NCI-H345 (cell line): ENCODE measurements at regions not wholly inside any gene's neighbourhood (a gene's known extent, or its start where the extent isn't known, plus 50 kb on each side); places are given as distances from the start of the nearest gene placed in this dataset.

Experiments used
- DNase-seq: peaks from one replicate; lab custom pipeline; 2025; lab: John Stamatoyannopoulos, UW

GRCh38 chr4:117801756-117802155 is 232.5 kb upstream of the NDST3 start:
- no peak for DNase-seq

- DNase-seq: no peak
Observed at GRCh38 chr4:117811731-117812130, 222.6 kb upstream of the NDST3 start.

- no peak for DNase-seq
Observed at GRCh38 chr4:117814277-117815246, 219.7 kb upstream of the NDST3 start.

GRCh38 chr4:117817301-117817700 is 217.0 kb upstream of the NDST3 start:
- DNase-seq: no peak

- DNase-seq: no peak
Observed at GRCh38 chr4:117821834-117822233, 212.5 kb upstream of the NDST3 start.

- no peak for DNase-seq
Observed at GRCh38 chr4:117823388-117823787, 210.9 kb upstream of the NDST3 start.

GRCh38 chr4:117825600-117825999 is 208.7 kb upstream of the NDST3 start:
- DNase-seq: no peak

- DNase-seq: no peak
Observed at GRCh38 chr4:117831060-117831683, 203.1 kb upstream of the NDST3 start.

- DNase-seq: no peak
Observed at GRCh38 chr4:117835566-117835965, 198.7 kb upstream of the NDST3 start.

- no peak for DNase-seq
Observed at GRCh38 chr4:117844594-117844993, 189.7 kb upstream of the NDST3 start.

GRCh38 chr4:117845270-117845669 is 189.0 kb upstream of the NDST3 start:
- DNase-seq: no peak

GRCh38 chr4:117847849-117848248 is 186.4 kb upstream of the NDST3 start:
- DNase-seq: no peak

GRCh38 chr4:117868201-117868600 is 166.1 kb upstream of the NDST3 start:
- DNase-seq: no peak

- DNase-seq: no peak
Observed at GRCh38 chr4:117873779-117874178, 160.5 kb upstream of the NDST3 start.

- DNase-seq: no peak
Observed at GRCh38 chr4:117874216-117874615, 160.1 kb upstream of the NDST3 start.

GRCh38 chr4:117889978-117890377 is 144.3 kb upstream of the NDST3 start:
- no peak for DNase-seq

- no peak for DNase-seq
Observed at GRCh38 chr4:117893207-117893606, 141.1 kb upstream of the NDST3 start.

- no peak for DNase-seq
Observed at GRCh38 chr4:117898496-117898895, 135.8 kb upstream of the NDST3 start.

- DNase-seq: no peak
Observed at GRCh38 chr4:117900832-117901231, 133.5 kb upstream of the NDST3 start.

- DNase-seq: no peak
Observed at GRCh38 chr4:117907646-117908045, 126.6 kb upstream of the NDST3 start.

- peak; percentile 56 for DNase-seq
Observed at GRCh38 chr4:117908306-117909207, 125.7 kb upstream of the NDST3 start.

GRCh38 chr4:117916728-117917127 is 117.6 kb upstream of the NDST3 start:
- no peak for DNase-seq
